ENCODE measurements at regions not wholly inside any gene's neighbourhood (a gene's known extent, or its start where the extent isn't known, plus 50 kb on each side); places are given as distances from the start of the nearest gene placed in this dataset.

GRCh38 chr12:89040146-89040964 is 311.9 kb downstream of the DUSP6 start:
- H3K27me3 ChIP-seq, result no peaks in the 10 kb centered on the region
- no peak overlapping the region for H3K27ac ChIP-seq
- no peak for DNase-seq
- no peaks in the 10 kb centered on the region for H3K4me1 ChIP-seq
- TF ChIP-seq CTCF (IDR thresholded peaks at IDR 0.05) (no peak), POLR2A (IDR thresholded peaks at IDR 0.05) (no peak)
- no peak overlapping the region for H3K4me3 ChIP-seq
- WGBS, 2 donors, result 85 to 88% methylated on average over 10 of the region's 10 CpGs
- intact Hi-C loops (cut with DNase I; ENCODE audit: low total_unique reads), result no loop called here
- no peaks in the 10 kb centered on the region for H3K9me3 ChIP-seq
- H3K36me3 ChIP-seq (ENCODE audit: low read depth, missing control alignments), result no peaks in the 10 kb centered on the region

- intact Hi-C loops (cut with DNase I; ENCODE audit: low total_unique reads), result no loop called here
- Histone ChIP-seq H3K4me1 (no peaks in the 10 kb centered on the region), H3K36me3 (ENCODE audit: low read depth, missing control alignments) (no peaks in the 10 kb centered on the region), H3K4me3 (no peak overlapping the region), H3K27me3 (no peaks in the 10 kb centered on the region), H3K27ac (no peak overlapping the region), H3K9me3 (no peaks in the 10 kb centered on the region)
- DNase-seq, result no peak
- WGBS, 2 donors, result 87 to 91% methylated on average over 4 of the region's 4 CpGs
- TF ChIP-seq POLR2A (IDR thresholded peaks at IDR 0.05) (no peak), CTCF (IDR thresholded peaks at IDR 0.05) (no peak)
Observed at GRCh38 chr12:89038831-89039512, 313.3 kb downstream of the DUSP6 start.

- Histone ChIP-seq H3K27ac (no peak overlapping the region), H3K4me3 (no peak overlapping the region), H3K36me3 (ENCODE audit: low read depth, missing control alignments) (no peaks in the 10 kb centered on the region), H3K27me3 (no peaks in the 10 kb centered on the region), H3K4me1 (no peaks in the 10 kb centered on the region), H3K9me3 (no peaks in the 10 kb centered on the region)
- intact Hi-C loops (cut with DNase I; ENCODE audit: low total_unique reads), result no loop called here
- DNase-seq, result no peak
- 93 to 100% methylated on average over 3 of the region's 3 CpGs for WGBS, 2 donors
- TF ChIP-seq CTCF (IDR thresholded peaks at IDR 0.05), result no peak
- no peak for TF ChIP-seq POLR2A (IDR thresholded peaks at IDR 0.05)
Observed at GRCh38 chr12:89033062-89033461, 319.2 kb downstream of the DUSP6 start.

GRCh38 chr12:89029961-89030360 is 322.3 kb downstream of the DUSP6 start:
- intact Hi-C loops (cut with DNase I; ENCODE audit: low total_unique reads), result no loop called here
- WGBS, 2 donors, result 93 to 94% methylated on average over 2 of the region's 2 CpGs
- H3K4me1 ChIP-seq, result no peaks in the 10 kb centered on the region
- no peaks in the 10 kb centered on the region for H3K9me3 ChIP-seq
- no peak overlapping the region for H3K4me3 ChIP-seq
- H3K27ac ChIP-seq, result no peak overlapping the region
- H3K27me3 ChIP-seq, result no peaks in the 10 kb centered on the region
- no peaks in the 10 kb centered on the region for H3K36me3 ChIP-seq (ENCODE audit: low read depth, missing control alignments)
- no peak for TF ChIP-seq POLR2A (IDR thresholded peaks at IDR 0.05)
- TF ChIP-seq CTCF (IDR thresholded peaks at IDR 0.05), result no peak
- no peak for DNase-seq
